GM23338 (cell line): ENCODE measurements at regions not wholly inside any gene's neighbourhood (a gene's known extent, or its start where the extent isn't known, plus 50 kb on each side); places are given as distances from the start of the nearest gene placed in this dataset.

Experiments used
- ATAC-seq: fragments of 200-7000 bp; cut with Tn5 transposase; 3 replicates; pipeline ENCODE4 v1.9.1; 2020
- DNase-seq: peaks from one replicate; pipeline ENCODE4 v3.0.0-alpha.2; 2015; ENCODE audit warnings: low spot score
- H2AFZ ChIP-seq: fragments of 200-600 bp; sonication (generic); 2 replicates; pipeline ENCODE4 v1.8.0; 2016; ENCODE audit warnings: antibody characterized with exemption, mild to moderate bottlenecking, moderate library complexity
- H3F3A ChIP-seq: fragments of 200-600 bp; sonication (generic); replicated peaks from 2 replicates; pipeline ENCODE4 v1.8.0; 2017; ENCODE audit warnings: antibody characterized with exemption, mixed run types, low read depth
- H3K27ac ChIP-seq: fragments of 200-600 bp; sonication (generic); 2 replicates; pipeline ENCODE4 v1.6.1; 2016; ENCODE audit warnings: low read depth
- H3K27me3 ChIP-seq: fragments of 200-600 bp; sonication (generic); 2 replicates; pipeline ENCODE4 v1.8.0; 2016; ENCODE audit warnings: mild to moderate bottlenecking, mixed run types, moderate library complexity; ENCODE audit not compliant: insufficient read depth
- H3K36me3 ChIP-seq: fragments of 200-600 bp; sonication (generic); 2 replicates; pipeline ENCODE4 v1.8.0; 2016; ENCODE audit warnings: mild to moderate bottlenecking; ENCODE audit not compliant: insufficient read depth
- H3K4me1 ChIP-seq: fragments of 200-600 bp; sonication (generic); 2 replicates; pipeline ENCODE4 v1.8.0; 2016; ENCODE audit warnings: mild to moderate bottlenecking, moderate library complexity; ENCODE audit not compliant: insufficient read depth
- H3K4me2 ChIP-seq: fragments of 200-600 bp; sonication (generic); 2 replicates; pipeline ENCODE4 v1.7.1; 2017; ENCODE audit warnings: mixed run types
- H3K4me3 ChIP-seq: fragments of 200-600 bp; sonication (generic); 2 replicates; pipeline ENCODE4 v1.6.1; 2016; ENCODE audit warnings: mixed run types
- H3K79me2 ChIP-seq: fragments of 200-600 bp; sonication (generic); replicated peaks from 2 replicates; pipeline ENCODE4 v1.8.0; 2017; ENCODE audit warnings: mild to moderate bottlenecking; ENCODE audit not compliant: insufficient read depth
- H3K9me2 ChIP-seq: fragments of 200-600 bp; sonication (generic); 2 replicates; pipeline ENCODE4 v1.8.0; 2017; ENCODE audit not compliant: insufficient read depth
- H4K20me1 ChIP-seq: fragments of 200-600 bp; sonication (generic); replicated peaks from 2 replicates; pipeline ENCODE4 v1.8.0; 2017; ENCODE audit warnings: mild to moderate bottlenecking; ENCODE audit not compliant: insufficient read depth
- H3K27ac Mint-ChIP-seq: 2 replicates; pipeline ENCODE4 v1.8.0; 2020; ENCODE audit warnings: inconsistent platforms, mild to moderate bottlenecking, moderate library complexity, mixed read lengths
- H3K27me3 Mint-ChIP-seq: 3 replicates; pipeline ENCODE4 v1.8.0; 2022; ENCODE audit warnings: low read depth, mild to moderate bottlenecking, moderate library complexity, mixed read lengths, inconsistent platforms; ENCODE audit not compliant: insufficient read depth, poor library complexity
- H3K36me3 Mint-ChIP-seq: 3 replicates; pipeline ENCODE4 v1.8.0; 2021; ENCODE audit warnings: low read depth, mild to moderate bottlenecking, inconsistent platforms, moderate library complexity, mixed read lengths
- H3K4me1 Mint-ChIP-seq: 3 replicates; pipeline ENCODE4 v1.8.0; 2020; ENCODE audit warnings: mild to moderate bottlenecking, inconsistent platforms, mixed read lengths
- H3K4me3 Mint-ChIP-seq: 3 replicates; pipeline ENCODE4 v1.8.0; 2021; ENCODE audit warnings: moderate library complexity, mild to moderate bottlenecking, inconsistent platforms, mixed read lengths
- H3K9me3 Mint-ChIP-seq: 3 replicates; pipeline ENCODE4 v1.8.0; 2020; ENCODE audit warnings: moderate library complexity, mild to moderate bottlenecking, inconsistent platforms, mixed read lengths
- CREB1 ChIP-seq: fragments of 250-450 bp; sonication (Bioruptor Pico); IDR thresholded peaks from 2 replicates; pipeline ENCODE4 v1.5.0; 2020; ENCODE audit warnings: low read depth, mild to moderate bottlenecking, moderate library complexity
- CTCF ChIP-seq, 2 experiments: fragments of 200-600 bp in 1 of 2; sonication (generic) in 1 of 2; conservative IDR thresholded peaks; 2 replicates each; pipeline versions ENCODE4 v1.5.1 to v1.6.1; 2016 to 2017; ENCODE audit warnings: antibody characterized with exemption in 2 of 2, low read depth in 2 of 2, mild to moderate bottlenecking in 2 of 2, moderate library complexity in 1 of 2
- EZH2 ChIP-seq: fragments of 200-600 bp; sonication (generic); IDR thresholded peaks from one replicate; pipeline ENCODE4 v1.8.0; 2017; ENCODE audit warnings: antibody characterized with exemption, mild to moderate bottlenecking, low read depth; ENCODE audit not compliant: unreplicated experiment
- EZH2phosphoT487 ChIP-seq: fragments of 200-600 bp; sonication (generic); IDR thresholded peaks from one replicate; pipeline ENCODE4 v1.8.1; 2018; ENCODE audit warnings: antibody characterized with exemption; ENCODE audit not compliant: unreplicated experiment
- JUNB ChIP-seq: IDR thresholded peaks from one replicate; pipeline ENCODE4 v1.6.1; 2016; ENCODE audit warnings: antibody characterized with exemption; ENCODE audit not compliant: unreplicated experiment
- NANOG ChIP-seq: IDR thresholded peaks from 2 replicates; pipeline ENCODE4 v1.6.1; 2016; ENCODE audit warnings: antibody characterized with exemption, borderline replicate concordance
- POLR2AphosphoS5 ChIP-seq: IDR thresholded peaks from 2 replicates; pipeline ENCODE4 v1.6.1; 2016; ENCODE audit warnings: antibody characterized with exemption, low read depth
- STAT1 ChIP-seq: IDR thresholded peaks from one replicate; pipeline ENCODE4 v1.6.1; 2016; ENCODE audit warnings: antibody characterized with exemption; ENCODE audit not compliant: unreplicated experiment
- ZNF114 ChIP-seq: fragments of 250-450 bp; sonication (Bioruptor Pico); IDR thresholded peaks from 2 replicates; pipeline ENCODE4 v1.5.0; 2020; ENCODE audit warnings: mild to moderate bottlenecking, moderate library complexity
- ZNF331 ChIP-seq: fragments of 250-450 bp; sonication (Bioruptor Pico); IDR thresholded peaks from 2 replicates; pipeline ENCODE4 v1.5.0; 2020; ENCODE audit warnings: low read depth, mild to moderate bottlenecking, moderate library complexity

DNA sequence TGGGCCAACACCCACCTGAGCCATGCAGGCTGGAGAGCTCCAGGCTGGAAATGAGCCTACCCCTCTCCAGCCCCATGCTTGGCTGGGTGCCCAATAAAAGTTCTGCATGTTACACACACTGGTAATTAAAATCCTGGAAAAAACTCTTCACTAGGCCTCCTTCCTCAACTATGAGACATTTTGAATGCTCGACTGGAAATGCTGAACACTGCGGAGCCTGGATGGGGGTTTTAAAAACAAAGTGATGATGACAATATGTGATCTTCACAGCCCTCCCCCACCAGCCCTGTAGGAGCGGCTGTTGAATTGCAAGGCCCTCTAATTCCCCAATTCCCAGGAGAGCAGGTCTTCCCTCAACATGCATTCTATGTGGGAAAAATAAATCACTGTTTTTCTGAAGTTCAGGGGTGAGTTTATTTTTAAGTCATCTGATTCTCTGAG, 179.2 kb downstream of the TTC32 start:
- Histone ChIP-seq H3K9me2 (0 out of 2 replicates have a peak, but pooled peaks cover 3% of the 10 kb centered on the region), H3K36me3 (no peaks in the 10 kb centered on the region), H3K27ac (no peak overlapping the region), H3K4me1 (no peaks in the 10 kb centered on the region), H3F3A (no peaks in the 10 kb centered on the region), H3K4me3 (no peak overlapping the region), H2AFZ (no peak overlapping the region), H3K27me3 (no peaks in the 10 kb centered on the region), H3K79me2 (no peaks in the 10 kb centered on the region), H3K4me2 (no peak overlapping the region), H4K20me1 (no peaks in the 10 kb centered on the region)
- Mint-ChIP-seq H3K27me3 (peaks cover 9% of the 10 kb centered on the region), H3K4me3 (no peak overlapping the region), H3K36me3 (no peaks in the 10 kb centered on the region), H3K9me3 (no peaks in the 10 kb centered on the region; the same call in 2 of the 3 replicates), H3K4me1 (no peaks in the 10 kb centered on the region), H3K27ac (no peak overlapping the region)
- DNase-seq (no peak), ATAC-seq (no peak)
- TF ChIP-seq CREB1, result no peak
- no peak for TF ChIP-seq POLR2AphosphoS5
- TF ChIP-seq ZNF331, result no peak
- TF ChIP-seq EZH2phosphoT487, result no peak

DNA sequence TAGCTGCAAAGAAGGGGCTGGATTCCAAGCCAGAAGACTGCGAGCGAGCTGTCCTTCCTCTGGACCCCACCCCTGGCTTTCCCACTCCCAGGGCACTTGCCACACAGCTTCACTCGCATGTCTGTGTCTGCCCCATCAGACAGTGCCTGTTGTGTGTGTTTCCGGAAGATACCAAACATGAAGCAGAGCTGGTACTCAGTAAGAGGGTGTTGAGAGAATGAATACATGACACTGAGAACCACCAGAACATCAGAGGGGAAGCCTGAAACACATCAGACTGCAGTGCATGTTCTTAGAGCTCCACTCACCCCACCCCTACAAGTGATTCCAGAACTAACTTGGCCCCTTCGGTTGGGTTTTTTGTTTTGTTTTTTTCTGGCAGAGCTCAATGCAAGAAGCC, 181.5 kb downstream of the TTC32 start:
- TF ChIP-seq NANOG (no peak), JUNB (no peak), ZNF114 (no peak), CTCF (conservative IDR thresholded peaks at IDR 0.05; ENCODE audit: low read depth in 2 of 2) (no peak), EZH2 (no peak), ZNF331 (no peak), CREB1 (no peak), STAT1 (no peak)
- no peaks in the 10 kb centered on the region for H3K36me3 Mint-ChIP-seq
- H3K27ac Mint-ChIP-seq, result no peak overlapping the region

GRCh38 chr2:19719540-19719939, 182.2 kb downstream of the TTC32 start:
- no peak for DNase-seq
- Histone ChIP-seq H3K4me2 (no peak overlapping the region), H2AFZ (no peak overlapping the region), H3F3A (no peaks in the 10 kb centered on the region), H3K27ac (no peak overlapping the region), H3K9me2 (0 out of 2 replicates have a peak, but pooled peaks cover 3% of the 10 kb centered on the region), H3K36me3 (no peaks in the 10 kb centered on the region), H3K4me3 (no peak overlapping the region), H3K27me3 (no peaks in the 10 kb centered on the region), H4K20me1 (no peaks in the 10 kb centered on the region), H3K4me1 (no peaks in the 10 kb centered on the region), H3K79me2 (no peaks in the 10 kb centered on the region)
- ATAC-seq, result no peak
- no peaks in the 10 kb centered on the region for H3K4me1 Mint-ChIP-seq
- H3K27me3 Mint-ChIP-seq, result peaks cover 7% of the 10 kb centered on the region
- no peaks in the 10 kb centered on the region for H3K36me3 Mint-ChIP-seq
- H3K27ac Mint-ChIP-seq, result no peak overlapping the region
- no peak overlapping the region for H3K4me3 Mint-ChIP-seq
- no peaks in the 10 kb centered on the region; the same call in 2 of the 3 replicates for H3K9me3 Mint-ChIP-seq
- TF ChIP-seq EZH2phosphoT487 (no peak), STAT1 (no peak), JUNB (no peak), EZH2 (no peak), NANOG (no peak), POLR2AphosphoS5 (no peak)

More for the DNA sequence above, 181.5 kb downstream of the TTC32 start:
- Mint-ChIP-seq H3K27me3 (peaks cover 7% of the 10 kb centered on the region), H3K9me3 (no peaks in the 10 kb centered on the region; the same call in 2 of the 3 replicates), H3K4me1 (no peaks in the 10 kb centered on the region), H3K4me3 (no peak overlapping the region)
- no peak for DNase-seq
- Histone ChIP-seq H3K79me2 (no peaks in the 10 kb centered on the region), H3K4me1 (no peaks in the 10 kb centered on the region), H3K36me3 (no peaks in the 10 kb centered on the region), H3F3A (no peaks in the 10 kb centered on the region), H3K27ac (no peak overlapping the region), H2AFZ (no peak overlapping the region), H3K27me3 (no peaks in the 10 kb centered on the region), H4K20me1 (no peaks in the 10 kb centered on the region), H3K4me3 (no peak overlapping the region), H3K4me2 (no peak overlapping the region), H3K9me2 (0 out of 2 replicates have a peak, but pooled peaks cover 3% of the 10 kb centered on the region)
- no peak for ATAC-seq
